ENCODE measurements at regions not wholly inside any gene's neighbourhood (a gene's known extent, or its start where the extent isn't known, plus 50 kb on each side); places are given as distances from the start of the nearest gene placed in this dataset.

DNA sequence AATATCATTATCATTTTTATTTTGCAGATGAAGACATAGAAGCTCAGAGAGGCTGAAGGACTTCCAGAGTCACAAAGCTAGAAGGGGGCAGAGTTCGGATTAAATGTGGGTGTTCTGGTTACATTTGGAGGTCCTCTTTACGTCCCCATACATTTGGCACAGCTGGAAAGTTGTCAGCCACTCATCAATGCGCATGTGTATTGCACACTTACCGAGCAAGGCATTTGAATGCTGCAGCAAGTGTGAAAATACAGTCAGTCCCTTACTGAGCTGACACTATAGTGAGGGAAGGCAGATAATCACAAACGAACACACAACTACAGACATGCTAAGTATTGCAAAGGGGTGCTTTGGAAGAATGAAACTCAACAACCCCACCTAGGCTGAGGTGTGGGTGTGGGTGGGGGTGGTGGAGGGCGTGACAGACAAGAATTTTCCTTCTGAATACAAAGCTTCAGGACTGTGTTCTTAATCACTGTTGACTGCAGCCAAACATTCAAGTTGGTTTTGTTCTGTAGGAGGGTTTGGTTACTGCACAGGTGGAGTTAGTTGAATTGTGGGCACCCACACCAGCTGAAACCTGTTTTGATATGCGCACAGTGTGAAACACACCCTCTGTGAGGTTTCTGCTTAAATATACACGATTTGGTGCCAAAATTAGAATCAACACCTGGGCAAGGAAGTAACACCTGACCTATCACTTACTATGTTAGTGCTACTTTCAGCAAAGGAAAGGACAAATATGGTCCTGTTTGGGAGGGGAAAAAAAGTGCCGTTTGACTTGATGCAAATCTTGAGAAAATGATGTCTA lies 72.4 kb downstream of the COQ2 start:
- TF ChIP-seq, protein P1, sequence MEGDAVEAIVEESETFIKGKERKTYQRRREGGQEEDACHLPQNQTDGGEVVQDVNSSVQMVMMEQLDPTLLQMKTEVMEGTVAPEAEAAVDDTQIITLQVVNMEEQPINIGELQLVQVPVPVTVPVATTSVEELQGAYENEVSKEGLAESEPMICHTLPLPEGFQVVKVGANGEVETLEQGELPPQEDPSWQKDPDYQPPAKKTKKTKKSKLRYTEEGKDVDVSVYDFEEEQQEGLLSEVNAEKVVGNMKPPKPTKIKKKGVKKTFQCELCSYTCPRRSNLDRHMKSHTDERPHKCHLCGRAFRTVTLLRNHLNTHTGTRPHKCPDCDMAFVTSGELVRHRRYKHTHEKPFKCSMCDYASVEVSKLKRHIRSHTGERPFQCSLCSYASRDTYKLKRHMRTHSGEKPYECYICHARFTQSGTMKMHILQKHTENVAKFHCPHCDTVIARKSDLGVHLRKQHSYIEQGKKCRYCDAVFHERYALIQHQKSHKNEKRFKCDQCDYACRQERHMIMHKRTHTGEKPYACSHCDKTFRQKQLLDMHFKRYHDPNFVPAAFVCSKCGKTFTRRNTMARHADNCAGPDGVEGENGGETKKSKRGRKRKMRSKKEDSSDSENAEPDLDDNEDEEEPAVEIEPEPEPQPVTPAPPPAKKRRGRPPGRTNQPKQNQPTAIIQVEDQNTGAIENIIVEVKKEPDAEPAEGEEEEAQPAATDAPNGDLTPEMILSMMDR (IDR thresholded peaks at IDR 0.05) = no peak
- no peak for TF ChIP-seq POLR2A (IDR thresholded peaks at IDR 0.05)

All from testis (tissue), 2 donors.